SW 1271 (cell line): ENCODE measurements at regions not wholly inside any gene's neighbourhood (a gene's known extent, or its start where the extent isn't known, plus 50 kb on each side); places are given as distances from the start of the nearest gene placed in this dataset.

Experiments
- DNase-seq, 2 experiments: peaks; one replicate each; lab custom pipeline; 2025; lab: John Stamatoyannopoulos, UW

GRCh38 chr14:98233656-98234055 is 1038.3 kb downstream of the BCL11B start:
- DNase-seq = no peak

DNA sequence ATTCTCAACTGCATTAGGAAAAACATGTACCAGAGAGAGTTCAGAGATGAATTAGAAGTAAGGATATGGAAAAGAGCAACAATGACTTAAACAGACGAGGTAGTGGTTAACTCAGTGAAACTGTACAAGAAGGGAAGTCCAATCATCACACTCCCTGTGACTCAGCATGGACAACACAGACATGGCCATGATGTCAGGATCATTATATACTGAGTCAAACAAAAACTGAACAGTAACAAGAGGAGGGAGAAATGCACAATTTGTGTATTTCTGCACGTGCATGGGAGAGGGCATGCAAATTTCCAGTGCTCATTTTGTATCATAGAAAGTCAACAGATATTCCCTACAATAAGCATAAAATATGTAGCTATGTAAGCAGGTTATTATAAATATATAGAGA is 1037.8 kb downstream of the BCL11B start:
- DNase-seq = no peak

GRCh38 chr14:98236314-98236713 is 1035.7 kb downstream of the BCL11B start:
- no peak for DNase-seq

DNA sequence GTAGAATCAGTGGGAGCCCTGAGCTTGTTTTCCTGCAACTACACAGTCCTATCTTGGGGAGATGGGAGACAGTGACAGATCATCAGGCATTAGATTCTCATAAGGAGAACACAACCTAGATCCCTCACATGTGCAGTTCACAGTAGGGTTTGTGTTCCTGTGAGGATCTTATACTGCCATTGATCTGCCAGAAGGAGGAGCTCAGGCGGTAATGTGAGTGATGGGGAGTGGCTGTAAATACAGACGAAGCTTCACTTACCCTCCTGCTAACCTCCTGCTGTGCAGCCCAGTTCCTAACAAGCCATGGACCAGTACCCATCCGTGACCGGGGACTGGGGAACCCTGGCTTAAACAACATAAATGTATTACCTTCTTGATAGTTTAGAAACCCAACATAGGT is 1034.1 kb downstream of the BCL11B start:
- no peak for DNase-seq

- no peak for DNase-seq
These were observed 1031.6 kb downstream of the BCL11B start for GRCh38 chr14:98240376-98240775.

DNA sequence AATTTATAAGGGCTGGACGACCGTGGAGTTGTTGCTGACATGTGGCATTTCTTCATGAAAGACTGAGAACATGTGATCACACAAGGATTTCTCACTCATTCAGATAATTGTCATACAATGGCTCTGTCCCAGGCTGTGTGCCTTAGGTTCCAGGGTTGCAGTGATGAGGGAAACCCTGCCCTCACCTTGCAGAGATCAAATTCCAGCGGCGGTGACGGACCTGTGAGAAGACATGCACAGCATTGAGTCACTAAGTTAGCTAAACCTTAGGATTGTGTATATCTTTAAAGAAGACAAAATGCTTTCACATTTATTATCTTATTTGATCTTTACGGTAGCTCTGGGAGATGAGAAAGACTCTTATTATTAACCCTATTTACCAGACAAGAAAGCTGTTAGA is 1029.1 kb downstream of the BCL11B start:
- no peak for DNase-seq

DNA sequence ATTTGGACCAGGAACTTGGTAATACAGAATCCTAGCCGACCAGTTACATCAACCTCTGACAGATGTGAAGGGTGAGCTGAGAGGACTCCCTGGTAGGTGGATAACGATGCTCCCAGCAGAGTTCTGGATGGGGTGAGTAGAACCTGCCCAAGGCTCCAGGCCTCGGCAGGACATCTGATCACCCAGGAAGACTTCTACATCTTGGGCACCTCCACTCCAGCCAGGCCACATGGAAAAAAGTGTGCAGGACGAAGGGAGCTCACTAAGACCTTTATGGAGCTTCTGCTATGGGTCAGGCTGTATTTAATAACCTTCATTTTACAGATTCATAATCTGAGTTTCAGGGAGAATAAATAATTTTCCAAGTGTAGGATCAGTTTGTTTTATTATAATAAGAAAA is 1028.7 kb downstream of the BCL11B start:
- DNase-seq = no peak

DNA sequence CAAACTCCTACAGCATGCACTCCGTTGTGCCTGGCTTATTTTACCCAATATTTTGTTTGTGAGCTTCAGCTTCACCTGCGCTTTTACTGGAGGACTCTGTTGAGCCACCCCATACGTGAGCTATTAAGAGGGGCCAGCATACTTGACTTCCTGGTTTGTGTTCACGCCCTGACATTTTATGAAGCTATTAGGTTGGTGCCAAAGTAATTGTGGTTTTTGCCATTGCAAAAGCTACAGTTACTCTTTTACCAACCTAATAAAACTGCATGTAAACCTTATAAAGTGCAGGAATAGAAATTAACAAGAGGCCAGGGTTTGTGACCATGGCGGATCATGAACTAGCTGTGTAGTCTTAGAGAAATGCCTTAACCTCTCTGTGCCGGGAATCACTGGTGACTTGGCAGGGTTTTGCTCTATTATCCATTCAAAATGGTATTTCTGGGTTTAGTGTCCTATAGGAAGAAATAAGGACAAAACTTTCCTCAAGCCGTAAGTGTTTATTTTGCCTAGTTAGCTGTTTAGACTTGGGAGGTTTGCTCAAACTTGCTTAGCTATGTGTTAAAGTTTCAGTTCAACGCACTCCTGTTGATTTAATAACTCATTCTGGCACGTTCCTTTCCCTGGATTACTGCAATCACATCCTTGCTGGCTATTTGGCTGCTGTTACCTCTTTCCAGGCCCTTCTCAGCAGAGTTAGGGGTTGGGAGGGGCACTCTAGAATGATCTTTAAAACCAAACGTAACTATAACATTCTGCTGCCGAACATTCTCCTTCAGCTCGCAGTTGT is 1027.6 kb downstream of the BCL11B start:
- no peak for DNase-seq

DNA sequence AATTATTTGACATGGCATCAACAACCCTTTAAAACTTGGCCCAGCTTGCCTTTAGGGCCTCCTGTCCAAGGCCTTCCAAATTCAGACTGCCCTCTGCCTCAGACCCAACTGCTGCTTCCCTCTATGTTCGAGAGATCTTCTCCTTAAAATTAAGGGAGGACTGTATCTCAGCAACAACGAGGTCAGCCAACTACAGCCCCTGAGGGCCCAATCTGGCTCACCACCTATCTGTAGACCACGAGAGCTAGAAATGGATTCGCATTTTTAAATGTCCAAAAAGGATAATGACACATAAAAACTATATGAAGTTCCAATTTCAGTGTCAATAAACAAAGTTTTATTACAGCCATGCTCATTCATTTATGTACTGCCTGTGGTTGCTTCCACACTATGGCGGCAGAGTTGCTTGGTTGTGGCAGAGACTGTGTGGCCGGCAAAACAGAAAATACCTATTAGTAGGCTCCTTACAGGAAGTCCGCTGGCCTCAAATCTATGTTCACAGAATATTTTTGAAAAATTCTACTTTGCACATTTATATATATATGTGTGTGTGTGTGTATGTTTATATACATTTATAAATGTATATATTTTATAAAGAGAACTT is 1026.9 kb downstream of the BCL11B start:
- DNase-seq = no peak

GRCh38 chr14:98249057-98249456 is 1022.9 kb downstream of the BCL11B start:
- DNase-seq = no peak

DNA sequence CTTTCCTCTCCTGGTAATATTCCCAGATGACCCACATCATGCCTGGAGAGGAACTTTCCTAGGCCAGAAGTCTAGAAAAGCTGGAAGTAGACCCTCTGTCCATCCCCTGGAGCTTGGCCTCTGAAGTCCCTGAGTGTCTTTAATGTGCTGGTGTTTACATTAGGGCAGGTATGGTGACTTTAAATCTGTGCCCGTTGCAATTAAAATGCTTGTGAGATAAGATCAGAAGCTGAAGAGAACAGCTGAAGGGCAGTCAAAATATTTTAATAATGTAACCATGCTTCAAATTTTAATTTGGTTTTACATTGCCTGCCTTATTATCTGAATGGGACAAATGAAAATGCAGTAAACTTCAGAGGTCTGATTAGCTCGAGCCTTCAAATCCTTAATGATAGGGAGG is 1022.5 kb downstream of the BCL11B start:
- DNase-seq = no peak

GRCh38 chr14:98252820-98253219 is 1019.2 kb downstream of the BCL11B start:
- DNase-seq = no peak

DNA sequence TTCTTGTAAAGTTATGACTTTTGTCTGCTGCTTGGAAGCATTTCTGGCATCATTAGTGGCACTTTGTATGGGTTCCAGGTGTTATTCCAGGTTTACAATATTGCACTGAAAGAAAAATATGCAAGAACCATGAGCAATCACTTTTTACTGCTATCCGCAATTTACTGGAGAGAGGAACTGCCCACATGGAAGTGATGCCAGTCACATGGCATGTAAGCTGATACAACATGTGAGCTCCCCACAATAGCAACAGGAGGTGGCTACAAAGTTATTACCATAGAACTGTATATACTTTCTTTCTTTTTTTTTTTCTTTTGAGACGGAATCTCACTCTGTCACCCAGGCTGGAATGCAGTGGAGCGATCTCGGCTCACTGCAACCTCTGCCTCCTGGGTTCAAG is 1012.1 kb downstream of the BCL11B start:
- DNase-seq = no peak

GRCh38 chr14:98262566-98262965 is 1009.4 kb downstream of the BCL11B start:
- DNase-seq = no peak

- DNase-seq = no peak
These were observed 1002.5 kb downstream of the BCL11B start for GRCh38 chr14:98269533-98269932.

DNA sequence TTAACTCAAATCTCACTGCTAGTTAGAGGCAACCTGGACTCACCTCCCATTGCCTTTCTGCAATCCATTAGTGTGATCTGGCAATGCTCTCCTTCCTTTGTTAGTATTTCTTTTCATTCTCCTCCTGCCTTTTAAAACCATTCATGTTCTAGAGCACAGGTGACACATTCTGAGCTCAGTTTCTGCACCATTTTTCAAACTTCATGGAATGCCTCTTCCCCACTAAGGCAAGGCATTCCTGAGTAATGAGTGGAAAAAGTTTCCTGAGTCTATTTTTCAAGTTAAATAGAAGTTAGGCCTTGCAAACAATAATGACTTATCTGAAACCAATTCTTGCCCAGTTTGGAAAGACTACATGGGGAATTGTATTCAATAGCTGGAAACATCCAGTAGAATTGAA is 1001.8 kb downstream of the BCL11B start:
- DNase-seq = no peak

DNA sequence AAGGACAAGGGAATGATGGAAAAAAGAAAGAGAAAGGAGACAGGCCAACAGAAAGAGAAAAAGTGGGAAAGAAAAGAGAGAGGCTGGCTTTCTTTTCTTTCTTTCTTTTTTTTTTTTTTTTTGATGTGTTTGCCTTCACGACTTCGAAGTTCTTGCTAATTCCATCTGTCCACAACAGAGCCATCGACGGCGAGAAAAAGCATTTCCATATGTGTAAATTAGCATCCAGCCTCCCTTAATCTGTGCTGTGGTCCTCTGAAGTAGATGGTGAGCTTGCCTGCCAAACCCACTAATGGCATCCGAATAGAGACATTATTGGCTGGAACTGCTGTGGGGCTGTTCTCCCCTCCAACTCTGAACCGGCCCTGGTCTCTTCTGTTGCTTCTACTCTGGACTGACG is 997.4 kb downstream of the BCL11B start:
- DNase-seq = no peak

- DNase-seq = no peak
These were observed 993.2 kb downstream of the BCL11B start for GRCh38 chr14:98278800-98279199.

- DNase-seq = no peak
These were observed 991.6 kb downstream of the BCL11B start for GRCh38 chr14:98280436-98280835.

DNA sequence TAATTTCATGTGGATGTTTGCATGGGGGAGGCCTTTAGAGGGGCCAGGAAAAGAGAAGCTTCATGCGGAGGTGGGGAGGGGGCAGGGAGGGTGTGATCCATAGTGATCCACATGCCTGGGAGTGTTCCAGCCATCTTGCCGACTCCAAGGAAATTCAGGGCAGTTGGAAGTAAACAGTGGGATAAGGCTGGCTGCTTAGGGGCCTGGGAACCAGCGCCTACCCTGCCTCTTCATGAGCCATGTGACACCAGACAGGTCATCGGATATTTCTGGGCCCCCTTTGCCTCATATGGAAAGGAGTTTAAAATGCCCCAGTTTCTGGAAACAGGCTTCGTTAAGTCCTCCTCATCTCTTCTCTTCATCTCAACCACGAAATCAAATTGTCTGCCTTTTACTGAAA is 983.2 kb downstream of the BCL11B start:
- no peak for DNase-seq

DNA sequence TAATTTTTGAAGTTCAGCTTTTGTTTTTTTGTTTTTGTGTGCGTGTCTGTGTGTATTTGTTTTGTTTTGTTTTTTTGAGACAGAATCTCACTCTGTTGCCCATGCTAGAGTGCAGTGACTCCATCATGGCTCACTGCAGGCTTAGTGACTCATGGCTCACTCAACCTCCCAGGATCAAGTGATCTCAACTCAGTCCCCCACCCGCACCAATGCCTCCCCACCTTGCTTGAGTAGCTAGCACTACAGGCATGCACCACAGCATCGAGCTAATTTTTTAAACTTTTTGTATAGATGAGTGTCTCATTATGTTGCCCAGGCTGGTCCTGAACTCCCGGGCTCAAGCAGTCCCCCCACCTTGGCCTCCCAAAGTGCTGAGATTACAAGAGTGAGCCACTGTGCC is 981.4 kb downstream of the BCL11B start:
- no peak for DNase-seq

DNA sequence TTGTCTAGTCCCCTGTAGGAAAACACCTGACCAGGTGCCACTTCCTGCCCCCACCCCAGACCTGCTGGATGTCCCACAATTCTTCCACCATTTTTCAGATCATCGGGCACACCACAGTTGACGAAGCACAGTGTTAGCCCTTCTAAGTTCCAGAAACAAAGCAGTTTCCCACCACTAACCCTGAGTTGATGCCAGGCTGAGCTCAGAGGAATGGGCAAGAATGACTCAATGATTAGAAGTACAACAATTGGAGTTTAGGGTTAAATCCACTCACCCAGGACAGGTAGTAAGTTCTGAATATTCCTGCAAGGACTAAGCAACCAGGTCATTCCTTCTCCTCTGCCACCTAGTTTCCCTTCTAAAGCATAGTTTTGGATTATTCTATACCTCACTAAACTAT is 979.8 kb downstream of the BCL11B start:
- DNase-seq = no peak

- DNase-seq = no peak
These were observed 978.4 kb downstream of the BCL11B start for GRCh38 chr14:98293576-98293975.

DNA sequence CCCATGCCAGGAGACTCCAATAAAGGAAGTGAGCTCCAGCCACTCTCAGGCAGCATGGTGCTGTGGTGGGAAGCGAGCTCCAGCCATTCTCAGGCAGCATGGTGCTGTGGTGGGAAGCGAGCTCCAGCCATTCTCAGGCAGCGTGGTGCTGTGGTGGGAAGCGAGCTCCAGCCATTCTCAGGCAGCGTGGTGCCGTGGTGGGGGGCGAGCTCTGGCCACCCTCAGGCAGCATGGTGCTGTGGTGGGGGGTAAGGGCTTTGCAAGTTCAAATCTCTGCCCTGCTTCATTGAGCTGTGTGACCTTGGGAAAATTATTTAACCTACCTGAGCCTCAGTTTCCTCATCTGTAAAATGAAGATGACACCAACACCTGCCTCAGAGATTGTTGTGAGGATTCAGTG is 975.1 kb downstream of the BCL11B start:
- no peak for DNase-seq
